Fibroblast of skin of right biceps (primary cell): ENCODE measurements at regions not wholly inside any gene's neighbourhood (a gene's known extent, or its start where the extent isn't known, plus 50 kb on each side); places are given as distances from the start of the nearest gene placed in this dataset.

Experiments used
- DNase-seq: peaks from one replicate; pipeline ENCODE4 v3.0.0-alpha.2; 2013

GRCh38 chr2:120520454-120520853, 174.5 kb downstream of the INHBB start:
- no peak for DNase-seq

GRCh38 chr2:120520929-120521912, 175.3 kb downstream of the INHBB start:
- DNase-seq, result peak; percentile 36

GRCh38 chr2:120522151-120522751, 176.3 kb downstream of the INHBB start:
- peak; percentile 20 for DNase-seq

- no peak for DNase-seq
Measured at GRCh38 chr2:120523766-120524165, 177.8 kb downstream of the INHBB start.

- no peak for DNase-seq
Measured at GRCh38 chr2:120524174-120524573, 178.2 kb downstream of the INHBB start.

GRCh38 chr2:120525056-120526046, 179.4 kb downstream of the INHBB start:
- no peak for DNase-seq

GRCh38 chr2:120526047-120526562, 180.2 kb downstream of the INHBB start:
- DNase-seq, result no peak

- DNase-seq, result no peak
Measured at GRCh38 chr2:120526997-120527945, 181.3 kb downstream of the INHBB start.

GRCh38 chr2:120528051-120528692, 182.2 kb downstream of the INHBB start:
- no peak for DNase-seq

- no peak for DNase-seq
Measured at GRCh38 chr2:120528693-120529076, 182.7 kb downstream of the INHBB start.

GRCh38 chr2:120530781-120531180, 184.8 kb downstream of the INHBB start:
- no peak for DNase-seq

- DNase-seq, result peak; percentile 14
Measured at GRCh38 chr2:120531365-120531764, 185.4 kb downstream of the INHBB start.

GRCh38 chr2:120531863-120532600, 186.1 kb downstream of the INHBB start:
- no peak for DNase-seq

GRCh38 chr2:120533625-120534024, 187.7 kb downstream of the INHBB start:
- DNase-seq, result no peak

GRCh38 chr2:120534457-120534856, 188.5 kb downstream of the INHBB start:
- DNase-seq, result no peak

- DNase-seq, result no peak
Measured at GRCh38 chr2:120535081-120535480, 189.1 kb downstream of the INHBB start.

GRCh38 chr2:120536141-120536540, 190.2 kb downstream of the INHBB start:
- no peak for DNase-seq

- DNase-seq, result no peak
Measured at GRCh38 chr2:120538691-120539423, 192.9 kb downstream of the INHBB start.

- no peak for DNase-seq
Measured at GRCh38 chr2:120539424-120539936, 193.5 kb downstream of the INHBB start.
